OCI-LY3 (cell line): ENCODE measurements at regions not wholly inside any gene's neighbourhood (a gene's known extent, or its start where the extent isn't known, plus 50 kb on each side); places are given as distances from the start of the nearest gene placed in this dataset.

Source experiments
- CTCF ChIP-seq: fragments of 200-600, 300-600 bp; sonication (generic); IDR thresholded peaks from 2 replicates; pipeline ENCODE4 v1.5.1; 2014; ENCODE audit warnings: antibody characterized with exemption, low read length, low read depth
- EZH2phosphoT487 ChIP-seq: fragments of 200-600 bp; shearing (Covaris generic); IDR thresholded peaks from 2 replicates; pipeline ENCODE4 v1.6.1; 2018; ENCODE audit warnings: antibody characterized with exemption, mixed run types, low read depth

- TF ChIP-seq CTCF (no peak), EZH2phosphoT487 (no peak)
Measured at GRCh38 chr12:131533139-131533538, 177.8 kb upstream of the SFSWAP start.
